Activated CD8-positive, alpha-beta memory T cell treated with anti-CD3 and anti-CD28 coated beads for 4 hours (primary cell): ENCODE measurements at regions not wholly inside any gene's neighbourhood (a gene's known extent, or its start where the extent isn't known, plus 50 kb on each side); places are given as distances from the start of the nearest gene placed in this dataset.
"Not testable (repeated sequence)": the region's sequence is repeated elsewhere in the genome, so short reads cannot be mapped to it uniquely, and the experiment has no call there.

Experiments
- DNase-seq, 2 donors: peaks; one replicate each; pipeline ENCODE4 v3.0.0-alpha.2; 2020; ENCODE audit warnings: low read depth in 2 of 2

GRCh38 chr19:28744014-28744413, 468.9 kb downstream of the UQCRFS1 start:
- no peak for DNase-seq

GRCh38 chr19:28737021-28737895, 475.7 kb downstream of the UQCRFS1 start:
- DNase-seq: no peak

DNA sequence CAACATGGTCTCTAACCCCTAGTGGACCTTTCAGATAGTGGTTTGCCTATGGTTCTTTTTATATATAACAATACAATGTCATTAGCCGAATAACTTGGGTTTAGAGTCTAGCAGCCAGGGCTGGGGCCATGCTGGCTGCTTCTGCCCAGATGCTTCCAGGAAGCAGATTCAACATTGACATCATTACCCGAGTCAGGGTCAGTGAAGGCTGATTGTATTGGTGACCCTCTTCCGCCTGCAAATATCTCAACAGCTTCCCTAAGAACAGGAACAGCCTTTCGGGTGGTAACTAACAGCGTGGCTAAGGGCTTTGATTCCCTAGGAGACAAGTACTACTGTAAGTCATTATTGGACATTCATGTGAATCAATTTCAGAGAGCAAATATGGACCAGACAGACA, 476.4 kb downstream of the UQCRFS1 start:
- no peak for DNase-seq

DNA sequence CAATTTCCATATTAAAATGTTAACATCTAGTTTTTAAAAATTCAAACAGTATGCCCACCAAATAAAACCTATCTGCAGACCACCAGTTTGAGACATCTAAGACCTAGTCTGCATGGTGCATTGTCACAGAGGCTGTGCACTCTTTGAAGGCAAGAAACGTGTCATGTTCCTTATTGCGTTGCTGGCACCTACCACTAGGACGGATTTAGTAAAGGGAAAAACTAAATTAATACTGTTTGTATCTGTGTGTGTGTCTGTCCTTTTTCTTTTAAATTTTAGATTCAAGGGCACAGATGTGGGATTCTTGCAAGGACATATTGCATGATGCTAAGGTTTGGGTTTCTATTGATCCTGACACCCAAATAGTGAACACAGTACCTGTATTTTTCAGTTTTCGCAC, 481.4 kb downstream of the UQCRFS1 start:
- no peak for DNase-seq

- DNase-seq: no peak
These were observed 482.0 kb downstream of the UQCRFS1 start for GRCh38 chr19:28730791-28731512.

- no peak for DNase-seq
These were observed 485.3 kb downstream of the UQCRFS1 start for GRCh38 chr19:28727480-28728159.

DNA sequence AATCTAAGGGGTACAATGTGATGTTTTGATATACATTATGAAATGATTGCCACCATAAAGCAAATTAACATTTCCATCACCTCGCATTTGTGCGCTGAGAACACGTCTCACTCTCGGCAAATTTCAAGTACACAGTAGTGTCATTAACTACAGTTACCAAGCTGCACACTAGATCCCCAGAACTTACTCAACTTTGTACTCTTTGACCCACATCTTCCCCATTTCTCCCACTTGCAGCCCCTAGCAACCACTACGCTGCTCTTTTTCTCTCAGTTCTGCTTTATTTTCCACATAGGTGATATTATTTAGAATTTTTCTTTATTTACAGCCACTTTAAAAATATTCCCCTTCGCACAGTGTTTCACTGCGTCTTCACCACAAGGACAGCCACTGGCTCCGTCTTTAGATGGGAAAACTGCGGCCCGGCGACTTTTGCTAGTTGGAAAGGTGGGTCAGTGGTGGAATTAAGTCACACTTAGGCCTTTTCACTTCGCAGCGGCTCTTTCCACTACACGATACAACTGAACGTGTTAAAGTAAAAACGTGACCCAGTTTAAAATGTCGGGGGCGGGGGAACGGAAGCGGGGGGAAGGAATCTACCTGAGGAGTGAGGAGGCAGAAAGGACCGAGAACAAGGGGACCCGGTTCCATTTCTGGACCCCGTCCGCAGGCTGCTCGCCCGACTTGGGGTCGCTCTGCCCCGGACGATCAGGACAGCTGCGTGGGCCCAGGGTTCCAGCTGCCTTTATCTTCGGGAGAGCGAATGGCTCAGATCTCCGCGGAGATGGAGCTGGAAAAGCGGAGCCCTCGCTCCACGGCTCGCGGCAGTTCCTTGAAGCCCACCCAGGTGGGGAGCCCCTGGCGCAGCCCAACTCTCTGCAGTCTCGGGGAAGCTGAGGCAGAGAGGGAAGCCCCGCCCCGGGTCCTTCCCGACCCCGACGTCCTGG, 486.1 kb downstream of the UQCRFS1 start:
- DNase-seq: no peak

- DNase-seq: no peak
These were observed 494.0 kb downstream of the UQCRFS1 start for GRCh38 chr19:28718909-28719308.

DNA sequence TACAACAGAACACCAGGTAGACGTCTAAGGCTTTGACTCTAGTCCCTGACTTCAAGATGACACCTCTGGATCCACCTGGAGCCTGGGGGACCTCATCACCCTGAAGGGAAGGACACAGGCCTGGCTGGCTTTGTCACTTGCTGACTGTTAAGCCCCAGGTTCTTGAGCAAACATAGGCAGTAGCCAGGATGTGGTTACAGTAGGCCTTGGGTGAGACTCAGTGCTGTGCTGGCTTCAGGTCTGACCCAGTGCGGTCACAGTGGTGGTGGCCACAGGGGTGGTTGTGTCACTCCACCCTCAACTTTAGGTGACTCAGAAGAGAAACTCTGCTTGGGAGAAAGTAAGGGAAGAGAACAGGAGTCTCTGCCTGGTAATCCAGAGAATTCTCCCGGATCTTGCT, 497.8 kb downstream of the UQCRFS1 start:
- no peak for DNase-seq

DNA sequence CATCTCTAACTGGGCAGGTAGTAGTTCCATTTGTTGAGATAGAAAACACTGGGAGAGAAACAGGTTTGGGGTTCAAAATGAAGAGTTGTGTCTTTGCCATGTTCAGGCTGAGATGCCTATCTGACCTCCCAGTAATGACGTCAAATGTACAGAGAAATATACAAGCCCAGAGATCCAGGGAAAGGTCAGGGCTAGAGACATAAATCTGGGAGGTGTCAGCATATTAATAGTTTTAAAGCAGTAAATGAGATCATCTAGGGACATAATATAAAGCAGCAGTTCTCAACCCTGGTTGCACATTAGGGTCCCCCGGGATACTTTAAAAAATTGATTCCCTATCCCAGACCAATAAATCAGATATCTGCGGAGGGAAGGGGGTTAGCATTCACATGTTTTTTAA, 501.5 kb downstream of the UQCRFS1 start:
- no peak for DNase-seq

- no peak for DNase-seq
These were observed 502.7 kb downstream of the UQCRFS1 start for GRCh38 chr19:28710278-28710677.

GRCh38 chr19:28706693-28707092, 506.3 kb downstream of the UQCRFS1 start:
- no peak for DNase-seq

DNA sequence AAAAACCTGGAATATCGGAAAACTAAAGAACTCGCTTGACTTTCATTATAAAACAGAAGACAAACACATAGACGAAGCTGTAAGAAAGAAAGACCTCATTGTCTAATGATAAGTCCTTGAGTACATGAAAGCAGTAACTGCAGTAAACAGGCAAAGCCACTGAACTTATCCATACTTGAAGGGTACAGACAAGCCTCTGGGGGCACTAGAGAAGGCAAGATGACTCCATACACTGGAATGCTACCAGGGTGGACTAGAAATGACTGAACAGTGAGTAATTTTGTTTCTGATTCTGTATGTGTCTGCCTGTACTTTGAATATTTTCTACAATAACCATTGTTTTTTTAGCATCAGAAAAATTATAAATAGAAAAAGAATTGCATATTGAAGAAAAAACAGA, 507.9 kb downstream of the UQCRFS1 start:
- no peak for DNase-seq

- DNase-seq: no peak
These were observed 509.5 kb downstream of the UQCRFS1 start for GRCh38 chr19:28703400-28703956.

DNA sequence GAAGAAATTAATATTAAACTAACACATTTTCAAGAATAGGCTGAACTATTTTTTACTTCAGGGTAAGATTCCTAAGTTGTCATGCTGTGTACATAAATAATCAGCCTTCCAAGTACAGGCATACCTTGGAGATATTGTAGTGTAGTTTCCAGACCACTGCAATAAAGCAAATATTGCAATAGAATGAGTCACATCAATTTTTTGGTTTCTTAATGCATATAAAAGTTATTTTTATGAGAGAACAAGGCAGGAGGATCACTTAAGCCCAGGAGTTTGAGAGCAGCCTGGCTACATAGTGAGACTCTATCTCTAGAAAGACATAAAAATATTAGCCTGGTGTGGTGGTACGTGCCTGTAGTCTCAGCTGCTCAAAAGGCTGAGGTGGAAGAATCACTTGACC, 511.5 kb downstream of the UQCRFS1 start:
- DNase-seq: no peak

DNA sequence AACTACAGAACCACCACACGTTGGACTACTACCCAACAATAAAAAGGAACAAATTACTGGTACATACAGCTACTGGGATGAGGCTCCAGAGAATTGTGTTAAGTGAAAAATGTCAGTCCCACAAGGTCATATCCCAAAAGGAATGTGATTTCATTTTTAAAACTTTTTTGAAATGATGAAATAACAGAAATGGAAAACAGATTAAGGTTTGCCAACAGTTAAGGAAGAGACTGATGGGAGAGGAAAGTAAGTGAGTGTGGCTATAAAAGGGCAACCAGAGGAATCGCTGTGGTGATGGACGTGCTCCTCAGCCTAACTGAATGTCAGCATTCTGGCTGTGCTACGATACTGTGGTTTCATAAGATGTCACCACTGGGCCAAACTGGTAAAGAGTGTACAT, 512.8 kb downstream of the UQCRFS1 start:
- DNase-seq: no peak

GRCh38 chr19:28697308-28697707, 515.6 kb downstream of the UQCRFS1 start:
- no peak for DNase-seq

DNA sequence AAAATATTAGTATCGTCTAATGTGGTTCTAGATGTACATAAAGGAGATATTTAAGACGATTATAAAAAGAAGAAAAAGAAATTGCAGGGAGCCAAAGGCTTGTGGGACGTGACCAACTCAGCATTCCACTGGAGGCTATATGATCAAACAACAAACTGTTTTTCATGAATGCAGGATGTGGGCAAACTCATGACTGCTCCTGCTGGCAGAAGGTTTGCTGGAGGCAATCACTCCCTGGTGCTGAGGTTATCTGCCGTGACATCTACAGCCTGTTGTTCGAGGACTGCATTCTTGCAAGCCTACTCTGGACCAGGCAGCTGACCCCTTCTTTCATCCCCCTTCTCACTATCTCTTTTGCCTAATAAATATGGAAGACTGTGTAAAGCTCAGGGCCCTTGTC, 518.1 kb downstream of the UQCRFS1 start:
- no peak for DNase-seq

- no peak for DNase-seq
These were observed 521.3 kb downstream of the UQCRFS1 start for GRCh38 chr19:28691683-28692082.

DNA sequence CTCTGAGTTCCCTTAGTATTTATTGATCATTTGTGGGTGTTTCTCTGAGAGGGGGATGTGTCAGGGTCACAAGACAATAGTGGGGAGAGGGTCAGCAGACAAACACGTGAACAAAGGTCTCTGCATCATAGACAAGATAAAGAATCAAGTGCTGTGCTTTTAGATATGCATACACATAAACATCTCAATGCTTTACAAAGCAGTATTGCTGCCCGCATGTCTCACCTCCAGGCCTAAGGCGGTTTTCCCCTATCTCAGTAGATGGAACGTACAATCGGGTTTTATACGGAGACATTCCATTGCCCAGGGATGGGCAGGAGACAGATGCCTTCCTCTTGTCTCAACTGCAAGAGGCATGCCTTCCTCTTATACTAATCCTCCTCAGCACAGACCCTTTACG, 523.5 kb downstream of the UQCRFS1 start:
- DNase-seq: not testable (repeated sequence)

- no peak for DNase-seq
These were observed 525.7 kb downstream of the UQCRFS1 start for GRCh38 chr19:28687296-28687695.
